ENCODE measurements at regions not wholly inside any gene's neighbourhood (a gene's known extent, or its start where the extent isn't known, plus 50 kb on each side); places are given as distances from the start of the nearest gene placed in this dataset.
"Not testable (repeated sequence)": the region's sequence is repeated elsewhere in the genome, so short reads cannot be mapped to it uniquely, and the experiment has no call there.

DNA sequence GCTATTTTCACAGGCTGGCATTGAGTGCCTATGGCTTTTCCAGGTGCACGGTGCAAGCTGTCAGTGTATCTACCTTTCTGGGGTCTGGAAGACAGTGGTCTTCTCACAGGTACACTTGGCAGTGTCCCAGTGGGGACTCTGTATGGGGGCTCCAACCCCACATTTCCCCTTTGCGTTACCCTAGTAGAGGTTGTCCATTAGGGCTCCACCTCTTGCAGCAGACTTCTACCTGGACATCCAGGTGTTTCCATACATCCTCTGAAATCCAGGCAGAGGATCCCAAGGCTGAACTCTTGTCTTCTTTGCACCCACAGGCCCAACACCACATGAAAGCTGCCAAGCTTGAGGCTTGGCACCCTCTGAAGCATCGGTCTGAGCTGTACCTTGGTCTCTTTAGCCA is 735.7 kb upstream of the INTU start:
- TF ChIP-seq, protein P1, sequence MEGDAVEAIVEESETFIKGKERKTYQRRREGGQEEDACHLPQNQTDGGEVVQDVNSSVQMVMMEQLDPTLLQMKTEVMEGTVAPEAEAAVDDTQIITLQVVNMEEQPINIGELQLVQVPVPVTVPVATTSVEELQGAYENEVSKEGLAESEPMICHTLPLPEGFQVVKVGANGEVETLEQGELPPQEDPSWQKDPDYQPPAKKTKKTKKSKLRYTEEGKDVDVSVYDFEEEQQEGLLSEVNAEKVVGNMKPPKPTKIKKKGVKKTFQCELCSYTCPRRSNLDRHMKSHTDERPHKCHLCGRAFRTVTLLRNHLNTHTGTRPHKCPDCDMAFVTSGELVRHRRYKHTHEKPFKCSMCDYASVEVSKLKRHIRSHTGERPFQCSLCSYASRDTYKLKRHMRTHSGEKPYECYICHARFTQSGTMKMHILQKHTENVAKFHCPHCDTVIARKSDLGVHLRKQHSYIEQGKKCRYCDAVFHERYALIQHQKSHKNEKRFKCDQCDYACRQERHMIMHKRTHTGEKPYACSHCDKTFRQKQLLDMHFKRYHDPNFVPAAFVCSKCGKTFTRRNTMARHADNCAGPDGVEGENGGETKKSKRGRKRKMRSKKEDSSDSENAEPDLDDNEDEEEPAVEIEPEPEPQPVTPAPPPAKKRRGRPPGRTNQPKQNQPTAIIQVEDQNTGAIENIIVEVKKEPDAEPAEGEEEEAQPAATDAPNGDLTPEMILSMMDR (IDR thresholded peaks at IDR 0.05; ENCODE audit: insufficient read depth, low read depth, low read length, missing control alignments), result no peak
- no peak overlapping the region for H3K4me3 ChIP-seq (ENCODE audit: low read depth, low read length)
- no peak for DNase-seq (ENCODE audit: low read depth)

DNA sequence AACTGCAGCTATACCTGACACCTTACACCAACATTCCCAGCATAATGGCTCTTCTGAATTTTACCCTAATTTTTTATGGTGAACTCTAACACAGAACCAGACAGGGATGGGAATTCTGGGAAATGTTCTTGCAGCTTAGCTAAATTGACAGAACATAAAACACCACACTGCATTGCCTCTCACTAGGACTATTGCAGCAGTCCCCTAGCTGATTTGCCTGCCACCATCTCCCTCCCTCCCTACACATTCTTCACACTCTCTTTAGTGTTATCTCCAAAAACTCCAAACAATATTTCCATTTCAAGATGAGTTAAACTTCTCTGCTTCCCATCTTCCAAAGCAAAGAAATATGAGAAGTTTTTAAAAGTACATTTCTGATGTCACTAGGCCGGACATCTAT is 733.9 kb upstream of the INTU start:
- TF ChIP-seq, protein P1 (IDR thresholded peaks at IDR 0.05; ENCODE audit: insufficient read depth, low read depth, low read length, missing control alignments), result no peak
- DNase-seq (ENCODE audit: low read depth), result no peak
- no peak overlapping the region for H3K4me3 ChIP-seq (ENCODE audit: low read depth, low read length)

DNA sequence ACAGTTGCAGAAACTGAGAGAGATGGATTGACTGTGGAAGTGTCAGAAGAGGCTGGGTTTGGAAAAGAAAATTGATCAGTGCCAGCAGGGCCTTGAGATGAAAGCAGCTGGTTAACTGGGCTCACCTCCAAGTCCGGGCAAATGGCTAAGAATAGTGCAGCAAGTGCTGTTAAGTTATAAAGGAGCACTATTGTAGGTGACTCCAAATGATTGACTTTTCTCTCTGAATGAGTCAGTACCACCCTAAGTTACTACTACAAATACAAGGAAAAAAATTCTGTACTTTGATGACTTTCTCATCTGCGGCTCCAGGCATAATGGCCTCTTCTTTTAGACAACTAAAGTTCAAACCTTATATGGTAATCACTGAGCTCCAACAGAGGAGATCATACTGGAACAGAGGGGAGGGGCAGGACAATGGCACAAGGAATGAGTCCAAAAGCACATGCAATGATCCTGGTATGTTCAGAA is 733.4 kb upstream of the INTU start:
- no peak overlapping the region for H3K4me3 ChIP-seq (ENCODE audit: low read depth, low read length)
- DNase-seq (ENCODE audit: low read depth), result no peak
- TF ChIP-seq, protein P1 (IDR thresholded peaks at IDR 0.05; ENCODE audit: insufficient read depth, low read depth, low read length, missing control alignments), result no peak

DNA sequence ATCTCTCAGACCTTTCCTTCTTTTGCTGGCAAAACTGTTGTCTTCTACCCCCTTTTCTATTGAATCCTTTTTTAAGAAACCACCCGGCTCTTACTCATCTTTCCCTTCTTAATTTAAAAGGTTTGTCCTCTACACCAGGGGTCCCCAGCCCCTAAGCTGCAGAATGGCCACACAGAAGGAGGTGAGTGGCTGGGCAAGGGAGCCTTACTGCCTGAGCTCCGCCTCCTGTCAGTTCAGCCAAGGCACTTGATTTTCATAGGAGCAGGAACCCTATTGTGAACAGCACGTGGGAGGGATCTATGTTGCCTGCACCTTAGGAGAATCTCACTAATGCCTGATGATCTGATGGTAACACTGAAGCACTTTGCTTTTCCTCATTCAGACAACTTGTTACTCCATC is 726.3 kb upstream of the INTU start:
- DNase-seq (ENCODE audit: low read depth), result no peak
- TF ChIP-seq, protein P1 (IDR thresholded peaks at IDR 0.05; ENCODE audit: insufficient read depth, low read depth, low read length, missing control alignments), result no peak
- no peak overlapping the region for H3K4me3 ChIP-seq (ENCODE audit: low read depth, low read length)

DNA sequence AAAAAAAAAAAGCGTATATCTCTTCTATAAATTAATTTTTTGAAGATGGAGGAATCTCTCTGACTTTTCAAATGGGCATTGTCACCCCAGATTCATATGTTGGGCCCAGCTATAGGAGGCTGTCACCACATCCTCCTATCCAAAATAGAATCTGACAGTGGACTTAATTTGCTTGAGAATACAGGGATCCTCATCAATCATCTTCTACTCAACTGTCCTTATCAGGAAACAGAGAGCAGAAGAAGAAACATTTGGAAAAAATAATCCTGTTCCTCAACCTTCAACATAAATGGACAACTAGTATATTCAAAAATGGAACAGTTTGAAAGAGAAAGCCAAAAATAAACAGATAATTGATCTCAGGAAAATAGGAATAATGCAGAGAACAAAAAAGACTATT is 725.4 kb upstream of the INTU start:
- DNase-seq (ENCODE audit: low read depth), result no peak
- TF ChIP-seq, protein P1 (IDR thresholded peaks at IDR 0.05; ENCODE audit: insufficient read depth, low read depth, low read length, missing control alignments), result no peak
- no peak overlapping the region for H3K4me3 ChIP-seq (ENCODE audit: low read depth, low read length)

DNA sequence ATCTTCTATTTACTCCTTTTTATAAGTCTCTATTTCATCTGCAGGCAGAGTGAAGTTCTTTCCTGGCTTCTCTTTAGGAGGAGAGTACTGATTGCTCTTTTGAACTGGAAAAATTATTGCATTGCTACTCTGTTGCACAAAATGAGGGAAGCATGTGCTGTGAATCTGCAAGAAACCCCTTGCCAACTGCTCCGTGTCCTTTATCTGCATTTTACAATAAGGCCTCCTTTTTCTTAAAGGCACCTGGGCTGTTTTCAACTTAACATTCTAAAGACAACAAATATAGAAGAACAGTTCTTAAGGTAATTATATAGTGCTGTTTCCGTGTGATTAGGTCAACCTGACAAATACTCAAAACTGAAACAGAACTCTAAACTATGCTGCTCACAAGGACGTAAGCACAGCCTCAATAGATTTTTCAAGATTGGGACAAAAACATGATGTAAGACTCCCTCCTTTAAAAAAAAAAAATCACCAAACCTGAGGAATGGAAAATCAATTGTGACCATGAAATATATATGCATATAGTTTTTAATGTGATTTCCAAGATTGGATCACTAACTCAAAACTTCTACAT is 716.6 kb upstream of the INTU start:
- no peak overlapping the region for H3K4me3 ChIP-seq (ENCODE audit: low read depth, low read length)
- TF ChIP-seq, protein P1 (IDR thresholded peaks at IDR 0.05; ENCODE audit: insufficient read depth, low read depth, low read length, missing control alignments), result no peak

DNA sequence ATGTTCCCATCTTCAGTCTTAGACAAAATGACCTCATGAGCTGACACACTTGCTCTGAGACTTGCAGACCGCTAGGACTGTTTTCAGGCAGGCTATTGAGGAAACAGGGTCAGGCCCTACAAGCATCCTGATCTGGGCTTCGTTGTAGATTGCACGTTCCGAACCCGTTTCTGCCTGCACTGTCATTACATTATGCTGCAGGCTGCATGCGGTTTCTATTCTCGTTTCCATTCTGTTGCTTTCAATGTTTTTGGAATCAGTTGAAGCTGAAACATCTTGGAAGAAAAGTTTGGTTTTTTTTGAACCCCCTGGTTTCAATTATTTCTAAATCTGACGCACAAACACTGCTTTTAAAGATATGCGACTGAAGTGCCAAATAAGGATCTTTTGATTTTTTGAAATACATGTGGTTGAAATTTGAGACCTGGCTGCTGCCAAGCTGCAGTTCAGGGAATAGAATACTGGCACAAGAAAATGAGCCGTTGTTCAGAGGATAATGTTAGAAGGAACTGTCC is 716.1 kb upstream of the INTU start:
- TF ChIP-seq, protein P1 (IDR thresholded peaks at IDR 0.05; ENCODE audit: insufficient read depth, low read depth, low read length, missing control alignments), result no peak
- DNase-seq (ENCODE audit: low read depth), result no peak
- H3K4me3 ChIP-seq (ENCODE audit: low read depth, low read length), result no peak overlapping the region

More for the DNA sequence above, 716.6 kb upstream of the INTU start:
- no peak for DNase-seq (ENCODE audit: low read depth)

DNA sequence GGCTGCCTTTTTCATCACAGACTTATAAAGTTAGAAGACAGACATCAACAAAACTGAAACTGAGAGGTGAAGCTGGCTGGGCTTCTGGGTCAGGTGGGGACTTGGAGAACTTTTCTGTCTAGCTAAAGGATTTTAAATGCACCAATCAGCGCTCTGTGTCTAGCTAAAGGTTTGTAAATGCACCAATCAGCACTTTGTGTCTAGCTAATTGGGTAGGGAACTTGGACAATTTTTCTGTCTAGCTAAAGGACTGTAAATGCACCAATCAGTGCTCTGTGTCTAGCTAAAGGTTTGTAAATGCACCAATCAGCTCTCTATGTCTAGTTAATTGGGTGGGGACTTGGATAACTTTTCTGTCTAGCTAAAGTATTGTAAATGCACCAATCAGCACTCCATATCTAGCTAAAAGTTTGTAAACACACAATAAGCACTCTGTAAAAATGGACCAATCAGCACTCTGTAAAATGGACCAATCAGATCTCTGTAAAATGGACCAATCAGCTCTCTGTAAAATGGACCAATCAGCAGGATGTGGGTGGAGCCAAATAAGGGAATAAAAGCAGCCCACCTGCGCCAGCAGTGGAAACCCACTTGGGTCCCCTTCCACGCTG is 710.3 kb upstream of the INTU start:
- DNase-seq (ENCODE audit: low read depth); H3K4me3 ChIP-seq (ENCODE audit: low read depth, low read length): not testable (repeated sequence)

Measured in GM12865 (cell line).